Body of pancreas (tissue), 4 donors: ENCODE measurements at regions not wholly inside any gene's neighbourhood (a gene's known extent, or its start where the extent isn't known, plus 50 kb on each side); places are given as distances from the start of the nearest gene placed in this dataset.

Experiments
- ATAC-seq: fragments of 150-250 bp; one replicate; pipeline ENCODE4 v1.9.1; 2016
- DNase-seq, 4 donors: peaks; one replicate each; pipeline ENCODE4 v3.0.0-alpha.2; 2019
- H3K27ac ChIP-seq, 4 donors: fragments of 200-600 bp; sonication (generic); 1 replicate in 3 of 4; 2 replicates in 1 of 4; pipeline versions ENCODE4 v1.5.1 to v1.6.1; 2016 to 2019; ENCODE audit warnings: mild to moderate bottlenecking in 1 of 4, mixed read lengths in 1 of 4, moderate library complexity in 1 of 4
- H3K27me3 ChIP-seq, 2 donors: fragments of 200-600 bp; sonication (generic); one replicate each; pipeline ENCODE4 v1.6.0; 2016; ENCODE audit warnings: mild to moderate bottlenecking in 1 of 2
- H3K36me3 ChIP-seq, 2 donors: fragments of 200-600 bp; sonication (generic); replicated peaks in 1 of 2; 2 replicates each; pipeline ENCODE4 v1.5.1; 2016; ENCODE audit warnings: low read depth in 2 of 2; ENCODE audit not compliant: insufficient read depth in 1 of 2
- H3K4me1 ChIP-seq: fragments of 200-600 bp; sonication (generic); one replicate; pipeline ENCODE4 v1.6.0; 2016
- H3K4me3 ChIP-seq, 2 donors: fragments of 200-600 bp; sonication (generic); 1 replicate in 1 of 2; 2 replicates in 1 of 2; pipeline ENCODE4 v1.5.1; 2016 to 2019
- H3K9me3 ChIP-seq, 3 donors: fragments of 200-600 bp; sonication (generic); 1 replicate in 2 of 3; 2 replicates in 1 of 3; pipeline ENCODE4 v1.5.1; 2016
- CTCF ChIP-seq, 7 experiments: fragments of 450-650 bp in 4 of 7; fragments of 200-600 bp in 3 of 7; sonication (generic) in 3 of 7; IDR thresholded peaks; one replicate each; pipeline ENCODE4 v1.5.1; 2016 to 2019; ENCODE audit warnings: antibody characterized with exemption in 7 of 7
- POLR2A ChIP-seq, 3 donors: fragments of 450-650 bp; IDR thresholded peaks; one replicate each; pipeline ENCODE4 v1.6.1; 2016; ENCODE audit warnings: antibody characterized with exemption in 3 of 3, mild to moderate bottlenecking in 2 of 3
- WGBS, 2 donors: methylation state at CpG; one replicate each; pipeline ENCODE4 v1.1.5; 2017; 5-methylcytosine and 5-hydroxymethylcytosine counted together
- intact Hi-C: fragments of 100-400 bp; cut with DNase I; formaldehyde crosslinking; loops from one replicate; pipeline ENCODE4 v1.15.1; 2023

GRCh38 chr9:24342457-24342856 lies 203.2 kb downstream of the IZUMO3 start:
- H3K9me3 ChIP-seq = no peaks in the 10 kb centered on the region
- no peaks in the 10 kb centered on the region for H3K36me3 ChIP-seq
- H3K4me3 ChIP-seq = no peak overlapping the region
- intact Hi-C loops = no loop called here
- no peaks in the 10 kb centered on the region for H3K4me1 ChIP-seq
- H3K27ac ChIP-seq = no peak overlapping the region
- H3K27me3 ChIP-seq = no peaks in the 10 kb centered on the region
- DNase-seq = no peak
- no peak for ATAC-seq
- WGBS, 2 donors = 54 to 75% methylated on average over 1 of the region's 1 CpG
- no peak for TF ChIP-seq POLR2A (IDR thresholded peaks at IDR 0.05)
- TF ChIP-seq CTCF (IDR thresholded peaks at IDR 0.05) = no peak

GRCh38 chr9:24333629-24334028 lies 212.1 kb downstream of the IZUMO3 start:
- WGBS, 2 donors = 23 to 26% methylated on average over 2 of the region's 2 CpGs
- DNase-seq (no peak), ATAC-seq (no peak)
- H3K9me3 ChIP-seq = no peaks in the 10 kb centered on the region
- H3K27me3 ChIP-seq = no peaks in the 10 kb centered on the region
- intact Hi-C loops = no loop called here
- H3K4me1 ChIP-seq = no peaks in the 10 kb centered on the region
- H3K36me3 ChIP-seq = no peaks in the 10 kb centered on the region
- H3K27ac ChIP-seq = no peak overlapping the region
- TF ChIP-seq CTCF (IDR thresholded peaks at IDR 0.05) (no peak), POLR2A (IDR thresholded peaks at IDR 0.05) (no peak)
- H3K4me3 ChIP-seq = no peak overlapping the region

GRCh38 chr9:24298912-24299311 lies 246.8 kb downstream of the IZUMO3 start:
- no peak for ATAC-seq
- H3K27ac ChIP-seq = no peak overlapping the region
- 56 to 71% methylated on average over 4 of the region's 4 CpGs for whole genome bisulfite sequencing, 2 donors
- no peak for DNase-seq
- intact Hi-C loops = no loop called here
- TF ChIP-seq CTCF (IDR thresholded peaks at IDR 0.05) = no peak
- TF ChIP-seq POLR2A (IDR thresholded peaks at IDR 0.05) = no peak
- H3K27me3 ChIP-seq = no peaks in the 10 kb centered on the region
- no peak overlapping the region for H3K4me3 ChIP-seq
- peaks cover 0 to 4% (median 0%) of the 10 kb centered on the region in 3 donors for H3K9me3 ChIP-seq
- H3K4me1 ChIP-seq = no peaks in the 10 kb centered on the region
- no peaks in the 10 kb centered on the region for H3K36me3 ChIP-seq

- Histone ChIP-seq H3K36me3 (no peaks in the 10 kb centered on the region), H3K4me3 (no peak overlapping the region), H3K27ac (no peak overlapping the region), H3K9me3 (no peaks in the 10 kb centered on the region), H3K27me3 (no peaks in the 10 kb centered on the region), H3K4me1 (no peaks in the 10 kb centered on the region)
- TF ChIP-seq CTCF (IDR thresholded peaks at IDR 0.05) = no peak
- TF ChIP-seq POLR2A (IDR thresholded peaks at IDR 0.05) = no peak
- 52 to 60% methylated on average over 2 of the region's 2 CpGs for WGBS, 2 donors
- DNase-seq (no peak), ATAC-seq (no peak)
- intact Hi-C loops = no loop called here
These were observed 247.8 kb downstream of the IZUMO3 start for GRCh38 chr9:24297931-24298330.

GRCh38 chr9:24296124-24296523 lies 249.6 kb downstream of the IZUMO3 start:
- Histone ChIP-seq H3K9me3 (no peaks in the 10 kb centered on the region), H3K4me3 (no peak overlapping the region), H3K27ac (no peak overlapping the region), H3K27me3 (no peaks in the 10 kb centered on the region), H3K36me3 (no peaks in the 10 kb centered on the region), H3K4me1 (no peaks in the 10 kb centered on the region)
- intact Hi-C loops = no loop called here
- ATAC-seq (no peak), DNase-seq (no peak)
- 37 to 62% methylated on average over 1 of the region's 1 CpG for WGBS, 2 donors
- TF ChIP-seq POLR2A (IDR thresholded peaks at IDR 0.05) (no peak), CTCF (IDR thresholded peaks at IDR 0.05) (no peak)
